GM23338 (cell line): ENCODE measurements at regions not wholly inside any gene's neighbourhood (a gene's known extent, or its start where the extent isn't known, plus 50 kb on each side); places are given as distances from the start of the nearest gene placed in this dataset.

Experiments
- ATAC-seq: fragments of 200-7000 bp; cut with Tn5 transposase; 3 replicates; pipeline ENCODE4 v1.9.1; 2020
- DNase-seq: peaks from one replicate; pipeline ENCODE4 v3.0.0-alpha.2; 2015; ENCODE audit warnings: low spot score
- H2AFZ ChIP-seq: fragments of 200-600 bp; sonication (generic); 2 replicates; pipeline ENCODE4 v1.8.0; 2016; ENCODE audit warnings: antibody characterized with exemption, mild to moderate bottlenecking, moderate library complexity
- H3F3A ChIP-seq: fragments of 200-600 bp; sonication (generic); replicated peaks from 2 replicates; pipeline ENCODE4 v1.8.0; 2017; ENCODE audit warnings: antibody characterized with exemption, mixed run types, low read depth
- H3K27ac ChIP-seq: fragments of 200-600 bp; sonication (generic); 2 replicates; pipeline ENCODE4 v1.6.1; 2016; ENCODE audit warnings: low read depth
- H3K27me3 ChIP-seq: fragments of 200-600 bp; sonication (generic); 2 replicates; pipeline ENCODE4 v1.8.0; 2016; ENCODE audit warnings: mild to moderate bottlenecking, mixed run types, moderate library complexity; ENCODE audit not compliant: insufficient read depth
- H3K36me3 ChIP-seq: fragments of 200-600 bp; sonication (generic); 2 replicates; pipeline ENCODE4 v1.8.0; 2016; ENCODE audit warnings: mild to moderate bottlenecking; ENCODE audit not compliant: insufficient read depth
- H3K4me1 ChIP-seq: fragments of 200-600 bp; sonication (generic); 2 replicates; pipeline ENCODE4 v1.8.0; 2016; ENCODE audit warnings: mild to moderate bottlenecking, moderate library complexity; ENCODE audit not compliant: insufficient read depth
- H3K4me2 ChIP-seq: fragments of 200-600 bp; sonication (generic); 2 replicates; pipeline ENCODE4 v1.7.1; 2017; ENCODE audit warnings: mixed run types
- H3K4me3 ChIP-seq: fragments of 200-600 bp; sonication (generic); 2 replicates; pipeline ENCODE4 v1.6.1; 2016; ENCODE audit warnings: mixed run types
- H3K79me2 ChIP-seq: fragments of 200-600 bp; sonication (generic); replicated peaks from 2 replicates; pipeline ENCODE4 v1.8.0; 2017; ENCODE audit warnings: mild to moderate bottlenecking; ENCODE audit not compliant: insufficient read depth
- H3K9me2 ChIP-seq: fragments of 200-600 bp; sonication (generic); 2 replicates; pipeline ENCODE4 v1.8.0; 2017; ENCODE audit not compliant: insufficient read depth
- H4K20me1 ChIP-seq: fragments of 200-600 bp; sonication (generic); replicated peaks from 2 replicates; pipeline ENCODE4 v1.8.0; 2017; ENCODE audit warnings: mild to moderate bottlenecking; ENCODE audit not compliant: insufficient read depth
- H3K27ac Mint-ChIP-seq: 2 replicates; pipeline ENCODE4 v1.8.0; 2020; ENCODE audit warnings: inconsistent platforms, mild to moderate bottlenecking, moderate library complexity, mixed read lengths
- H3K27me3 Mint-ChIP-seq: 3 replicates; pipeline ENCODE4 v1.8.0; 2022; ENCODE audit warnings: low read depth, mild to moderate bottlenecking, moderate library complexity, mixed read lengths, inconsistent platforms; ENCODE audit not compliant: insufficient read depth, poor library complexity
- H3K36me3 Mint-ChIP-seq: 3 replicates; pipeline ENCODE4 v1.8.0; 2021; ENCODE audit warnings: low read depth, mild to moderate bottlenecking, inconsistent platforms, moderate library complexity, mixed read lengths
- H3K4me1 Mint-ChIP-seq: 3 replicates; pipeline ENCODE4 v1.8.0; 2020; ENCODE audit warnings: mild to moderate bottlenecking, inconsistent platforms, mixed read lengths
- H3K4me3 Mint-ChIP-seq: 3 replicates; pipeline ENCODE4 v1.8.0; 2021; ENCODE audit warnings: moderate library complexity, mild to moderate bottlenecking, inconsistent platforms, mixed read lengths
- H3K9me3 Mint-ChIP-seq: 3 replicates; pipeline ENCODE4 v1.8.0; 2020; ENCODE audit warnings: moderate library complexity, mild to moderate bottlenecking, inconsistent platforms, mixed read lengths
- CREB1 ChIP-seq: fragments of 250-450 bp; sonication (Bioruptor Pico); IDR thresholded peaks from 2 replicates; pipeline ENCODE4 v1.5.0; 2020; ENCODE audit warnings: low read depth, mild to moderate bottlenecking, moderate library complexity
- CTCF ChIP-seq, 2 experiments: fragments of 200-600 bp in 1 of 2; sonication (generic) in 1 of 2; conservative IDR thresholded peaks; 2 replicates each; pipeline versions ENCODE4 v1.5.1 to v1.6.1; 2016 to 2017; ENCODE audit warnings: antibody characterized with exemption in 2 of 2, low read depth in 2 of 2, mild to moderate bottlenecking in 2 of 2, moderate library complexity in 1 of 2
- ETS1 ChIP-seq: IDR thresholded peaks from 2 replicates; pipeline ENCODE4 v1.6.1; 2016; ENCODE audit warnings: antibody characterized with exemption
- EZH2 ChIP-seq: fragments of 200-600 bp; sonication (generic); IDR thresholded peaks from one replicate; pipeline ENCODE4 v1.8.0; 2017; ENCODE audit warnings: antibody characterized with exemption, mild to moderate bottlenecking, low read depth; ENCODE audit not compliant: unreplicated experiment
- EZH2phosphoT487 ChIP-seq: fragments of 200-600 bp; sonication (generic); IDR thresholded peaks from one replicate; pipeline ENCODE4 v1.8.1; 2018; ENCODE audit warnings: antibody characterized with exemption; ENCODE audit not compliant: unreplicated experiment
- JUNB ChIP-seq: IDR thresholded peaks from one replicate; pipeline ENCODE4 v1.6.1; 2016; ENCODE audit warnings: antibody characterized with exemption; ENCODE audit not compliant: unreplicated experiment
- NANOG ChIP-seq: IDR thresholded peaks from 2 replicates; pipeline ENCODE4 v1.6.1; 2016; ENCODE audit warnings: antibody characterized with exemption, borderline replicate concordance
- POLR2AphosphoS5 ChIP-seq: IDR thresholded peaks from 2 replicates; pipeline ENCODE4 v1.6.1; 2016; ENCODE audit warnings: antibody characterized with exemption, low read depth
- REST ChIP-seq: IDR thresholded peaks from one replicate; pipeline ENCODE4 v1.6.1; 2018; ENCODE audit warnings: antibody characterized with exemption; ENCODE audit not compliant: unreplicated experiment
- STAT1 ChIP-seq: IDR thresholded peaks from one replicate; pipeline ENCODE4 v1.6.1; 2016; ENCODE audit warnings: antibody characterized with exemption; ENCODE audit not compliant: unreplicated experiment
- ZNF114 ChIP-seq: fragments of 250-450 bp; sonication (Bioruptor Pico); IDR thresholded peaks from 2 replicates; pipeline ENCODE4 v1.5.0; 2020; ENCODE audit warnings: mild to moderate bottlenecking, moderate library complexity
- ZNF331 ChIP-seq: fragments of 250-450 bp; sonication (Bioruptor Pico); IDR thresholded peaks from 2 replicates; pipeline ENCODE4 v1.5.0; 2020; ENCODE audit warnings: low read depth, mild to moderate bottlenecking, moderate library complexity
- ZNF462 ChIP-seq: fragments of 250-450 bp; sonication (Bioruptor Pico); IDR thresholded peaks from 2 replicates; pipeline ENCODE4 v1.5.0; 2020; ENCODE audit warnings: mild to moderate bottlenecking, moderate library complexity

- TF ChIP-seq ETS1 (no peak), ZNF462 (no peak), ZNF114 (CRISPR knock-in tag) (no peak), CREB1 (CRISPR knock-in tag) (no peak), STAT1 (no peak), JUNB (no peak), ZNF331 (CRISPR knock-in tag) (no peak), REST (no peak), EZH2phosphoT487 (no peak), CTCF (conservative IDR thresholded peaks at IDR 0.05; ENCODE audit: low read depth in 2 of 2) (no peak), EZH2 (no peak), NANOG (no peak), POLR2AphosphoS5 (no peak)
These were observed 184.1 kb downstream of the INSIG2 start for GRCh38 chr2:118272391-118272790.

More at GRCh38 chr2:118272391-118272790, 184.1 kb downstream of the INSIG2 start:
- no peak for ATAC-seq
- no peaks in the 10 kb centered on the region for H3K36me3 Mint-ChIP-seq
- no peaks in the 10 kb centered on the region for H3K9me2 ChIP-seq
- no peak overlapping the region for H2AFZ ChIP-seq
- peaks cover 5% of the 10 kb centered on the region; the same call in 1 of the 3 replicates for H3K4me1 Mint-ChIP-seq
- H3K4me3 ChIP-seq = no peak overlapping the region
- H3K27me3 Mint-ChIP-seq = peaks cover 9% of the 10 kb centered on the region
- H3K27me3 ChIP-seq = no peaks in the 10 kb centered on the region
- no peak for DNase-seq
- no peaks in the 10 kb centered on the region for H3K9me3 Mint-ChIP-seq
- no peaks in the 10 kb centered on the region for H3F3A ChIP-seq
- no peak overlapping the region for H3K27ac ChIP-seq
- no peaks in the 10 kb centered on the region for H3K79me2 ChIP-seq
- H3K4me2 ChIP-seq = no peak overlapping the region
- no peak overlapping the region for H3K4me3 Mint-ChIP-seq
- no peak overlapping the region for H3K27ac Mint-ChIP-seq
- no peaks in the 10 kb centered on the region for H3K36me3 ChIP-seq
- no peaks in the 10 kb centered on the region for H4K20me1 ChIP-seq
- 0 out of 2 replicates have a peak, but pooled peaks cover 3% of the 10 kb centered on the region for H3K4me1 ChIP-seq
